HG02885 (cell line): ENCODE measurements at regions not wholly inside any gene's neighbourhood (a gene's known extent, or its start where the extent isn't known, plus 50 kb on each side); places are given as distances from the start of the nearest gene placed in this dataset.

ENCODE experiments used
- ATAC-seq: cut with Tn5 transposase; IDR thresholded peaks from one replicate; pipeline ENCODE4 v1.9.1; 2021; ENCODE audit warnings: mild to moderate bottlenecking; ENCODE audit not compliant: unreplicated experiment, poor library complexity

DNA sequence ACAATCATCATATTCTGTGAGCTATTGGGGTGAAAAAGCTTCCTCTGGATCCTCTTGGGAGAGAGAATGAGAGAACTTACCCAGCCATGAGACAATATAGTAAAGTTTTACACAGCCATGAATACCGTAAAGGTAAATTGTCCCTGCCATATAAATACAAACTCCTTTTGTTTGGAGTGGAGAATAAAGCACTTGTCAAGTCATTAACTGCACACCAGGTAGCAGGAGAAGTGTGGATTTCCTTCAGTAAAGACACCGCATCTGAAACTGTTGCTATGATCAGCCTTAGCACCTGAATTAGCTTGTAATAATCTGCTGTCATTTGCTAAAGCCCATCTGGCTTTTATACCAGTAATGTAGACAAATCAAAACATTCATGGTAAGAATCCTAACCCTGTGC, 336.6 kb upstream of the SLCO3A1 start:
- ATAC-seq, result no peak

DNA sequence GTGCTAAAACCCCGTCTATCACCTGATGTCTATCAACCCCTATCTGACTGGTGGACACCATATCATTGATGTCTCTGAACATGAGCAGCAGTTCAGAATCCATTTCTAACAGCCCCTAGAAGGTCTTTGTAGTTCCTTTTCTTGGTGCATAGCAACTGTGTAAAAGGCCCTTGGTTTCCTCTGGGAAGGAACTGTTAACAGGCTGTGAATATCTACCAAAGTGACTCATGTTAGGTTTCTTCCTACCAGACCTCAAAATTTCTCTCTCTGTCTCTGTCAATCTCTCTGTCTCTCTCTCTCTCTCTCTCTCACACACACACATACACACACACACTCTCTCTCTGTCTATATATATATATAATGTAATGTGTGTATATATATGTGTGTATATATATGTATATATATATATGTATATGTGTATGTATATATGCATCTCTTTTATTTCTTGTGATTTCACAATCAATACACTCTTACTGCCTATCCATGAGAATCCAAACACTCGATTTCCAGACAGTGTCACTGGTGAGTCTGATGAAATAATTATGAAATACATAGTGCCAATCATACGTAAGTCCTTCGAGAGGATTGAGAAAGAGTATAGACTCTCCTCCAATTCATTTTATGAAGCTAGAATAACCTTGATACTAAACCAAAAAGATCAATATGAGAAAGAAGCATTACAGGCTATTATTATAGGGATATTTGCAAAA, 335.9 kb upstream of the SLCO3A1 start:
- no peak for ATAC-seq

GRCh38 chr15:91520850-91521249, 332.7 kb upstream of the SLCO3A1 start:
- ATAC-seq, result no peak

GRCh38 chr15:91521548-91521947, 332.0 kb upstream of the SLCO3A1 start:
- no peak for ATAC-seq

GRCh38 chr15:91521996-91522395, 331.5 kb upstream of the SLCO3A1 start:
- no peak for ATAC-seq

GRCh38 chr15:91522605-91523332, 330.7 kb upstream of the SLCO3A1 start:
- ATAC-seq, result no peak

GRCh38 chr15:91523596-91523995, 329.9 kb upstream of the SLCO3A1 start:
- ATAC-seq, result no peak

- no peak for ATAC-seq
Observed at GRCh38 chr15:91524534-91524933, 329.0 kb upstream of the SLCO3A1 start.

GRCh38 chr15:91525751-91526150, 327.8 kb upstream of the SLCO3A1 start:
- ATAC-seq, result no peak

- no peak for ATAC-seq
Observed at GRCh38 chr15:91526424-91526823, 327.1 kb upstream of the SLCO3A1 start.

DNA sequence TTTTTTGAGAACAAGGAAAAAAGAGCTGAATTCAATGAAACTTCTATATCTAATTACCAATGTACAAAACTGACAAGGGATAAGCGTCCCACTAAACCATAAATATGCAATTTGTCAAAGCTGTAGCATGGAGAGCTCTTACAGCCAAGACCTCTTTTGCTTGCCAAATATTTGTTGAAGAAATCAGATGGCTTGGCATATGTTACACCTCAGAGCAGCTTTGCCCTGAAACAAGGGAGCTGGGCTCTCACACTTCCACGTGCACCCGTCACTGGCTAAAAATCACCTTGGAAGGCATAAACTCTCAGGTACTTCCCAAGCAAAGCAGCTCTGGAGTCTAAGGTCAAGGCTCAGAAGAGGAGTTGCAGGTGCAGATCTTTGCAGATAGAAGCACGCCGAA, 324.7 kb upstream of the SLCO3A1 start:
- ATAC-seq, result no peak

GRCh38 chr15:91529534-91529933, 324.0 kb upstream of the SLCO3A1 start:
- no peak for ATAC-seq

DNA sequence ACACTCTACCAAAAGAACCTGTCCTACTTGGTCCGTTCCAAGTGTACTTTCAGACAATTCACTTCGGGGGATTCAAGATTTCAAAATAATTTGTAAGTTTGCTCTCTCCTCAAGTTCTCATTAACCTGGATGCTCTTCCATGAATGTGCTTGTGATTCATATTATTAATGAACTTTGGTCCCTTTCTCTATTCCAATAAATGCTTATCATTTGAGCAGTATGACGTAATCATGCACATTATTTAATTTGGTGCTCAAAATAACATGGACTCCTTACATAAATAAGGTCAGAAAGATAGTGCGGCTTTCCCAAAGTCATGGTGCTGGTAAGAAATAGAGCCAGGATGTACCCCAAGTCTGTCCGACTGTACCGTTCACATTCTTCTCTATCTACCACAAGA, 323.2 kb upstream of the SLCO3A1 start:
- no peak for ATAC-seq

GRCh38 chr15:91530956-91531582, 322.4 kb upstream of the SLCO3A1 start:
- no peak for ATAC-seq

GRCh38 chr15:91534235-91534634, 319.3 kb upstream of the SLCO3A1 start:
- no peak for ATAC-seq

DNA sequence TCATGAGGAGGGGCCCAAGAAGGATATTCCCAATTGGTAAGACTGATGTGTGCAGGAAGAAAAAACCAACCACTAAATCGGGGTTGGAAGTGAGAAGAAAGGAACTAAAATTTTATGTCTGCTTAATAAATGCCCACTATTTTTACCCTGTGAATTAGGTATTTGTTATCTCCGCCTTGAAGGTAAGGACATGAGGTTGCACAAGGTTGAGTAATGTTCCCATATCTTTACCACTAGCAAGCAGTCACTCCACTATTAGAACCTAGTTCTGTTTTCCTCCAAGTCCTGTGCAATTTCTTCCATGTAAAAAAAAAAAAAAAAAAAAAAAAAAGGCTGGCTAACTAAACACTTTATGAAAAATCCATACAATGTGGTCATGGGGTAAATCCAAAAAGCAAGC, 318.5 kb upstream of the SLCO3A1 start:
- ATAC-seq, result no peak

DNA sequence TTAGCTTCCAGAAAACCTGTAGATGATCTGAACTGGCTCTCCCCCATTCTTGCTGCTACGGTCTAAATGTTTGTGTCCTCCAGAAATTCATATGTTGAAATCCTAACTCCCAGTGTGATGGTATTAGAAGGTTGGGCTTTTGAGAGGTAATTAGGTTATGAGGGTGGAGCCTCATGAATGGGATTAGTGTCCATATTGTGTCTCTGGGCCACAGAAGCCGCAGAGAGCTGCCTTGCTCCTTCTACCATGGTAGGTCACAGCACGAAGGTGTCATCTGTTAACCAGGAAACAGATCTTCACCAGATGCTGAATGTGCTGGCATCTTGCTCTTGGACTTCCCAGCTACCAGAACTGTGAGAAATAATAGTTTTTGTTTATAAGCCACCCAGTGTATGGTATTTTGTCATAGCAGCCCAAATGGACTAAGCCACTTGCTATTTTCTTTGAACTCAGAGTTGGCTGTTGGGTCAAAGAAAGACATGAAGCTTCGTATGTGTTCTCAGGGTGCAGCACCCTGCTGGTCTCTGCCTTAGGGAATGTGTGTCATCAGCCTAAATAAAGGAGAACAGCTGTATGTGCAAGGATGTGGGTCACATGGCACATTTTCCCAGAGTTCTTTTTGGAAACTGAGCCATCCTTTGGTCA, 317.5 kb upstream of the SLCO3A1 start:
- no peak for ATAC-seq

DNA sequence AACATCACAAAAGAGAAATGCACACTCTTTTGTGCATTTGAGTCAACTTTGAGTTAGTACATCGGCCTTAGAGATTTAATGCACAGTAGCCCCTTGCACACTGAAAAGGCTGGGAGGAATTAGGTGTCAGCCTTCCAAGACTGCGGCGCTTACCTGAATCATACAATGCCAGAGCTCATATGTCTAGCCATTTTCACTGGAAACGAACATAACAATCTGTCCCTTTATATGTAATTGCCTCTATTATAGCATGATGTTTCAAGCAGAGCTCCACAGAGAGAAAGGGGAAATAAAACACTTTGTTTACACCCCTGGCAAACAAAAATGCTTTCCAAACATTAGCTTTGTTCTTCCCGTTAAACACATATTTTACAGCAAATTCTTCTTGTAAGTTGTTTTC, 315.7 kb upstream of the SLCO3A1 start:
- no peak for ATAC-seq

GRCh38 chr15:91538782-91539181, 314.7 kb upstream of the SLCO3A1 start:
- no peak for ATAC-seq

DNA sequence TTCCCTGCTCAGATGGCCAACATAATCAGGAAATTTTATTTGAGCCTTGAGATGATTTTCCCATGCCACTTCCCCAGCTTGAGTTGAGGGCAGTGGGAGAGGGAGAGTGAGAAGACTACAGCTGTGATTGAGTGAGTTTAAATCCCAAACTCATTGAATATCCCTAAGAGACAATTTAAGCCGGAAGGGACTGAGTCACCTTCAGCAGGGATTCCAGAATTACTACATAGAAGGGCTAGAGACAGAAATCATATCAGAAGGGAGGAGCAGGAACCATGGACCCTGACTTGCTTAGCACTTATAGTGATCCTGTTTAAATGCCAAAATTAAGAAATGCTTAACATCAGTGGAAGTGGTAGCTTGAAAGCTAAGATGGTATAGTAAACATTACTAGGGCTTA, 312.2 kb upstream of the SLCO3A1 start:
- no peak for ATAC-seq

- ATAC-seq, result no peak
Observed at GRCh38 chr15:91542226-91542625, 311.3 kb upstream of the SLCO3A1 start.
